Hepatocyte (in vitro differentiated cells): ENCODE measurements at regions not wholly inside any gene's neighbourhood (a gene's known extent, or its start where the extent isn't known, plus 50 kb on each side); places are given as distances from the start of the nearest gene placed in this dataset.

Source experiments
- DNase-seq: peaks from one replicate; pipeline ENCODE4 v3.0.0-alpha.2; 2016; ENCODE audit warnings: low spot score
- H2AFZ ChIP-seq: fragments of 200-600 bp; sonication (generic); 2 replicates; pipeline ENCODE4 v1.6.0; 2016; ENCODE audit warnings: antibody characterized with exemption, mild to moderate bottlenecking
- H3K27ac ChIP-seq: fragments of 200-600 bp; sonication (generic); 2 replicates; pipeline ENCODE4 v1.5.1; 2016; ENCODE audit warnings: mild to moderate bottlenecking
- H3K27me3 ChIP-seq: fragments of 200-600 bp; sonication (generic); 2 replicates; pipeline ENCODE4 v1.6.1; 2016
- H3K36me3 ChIP-seq: fragments of 200-600 bp; sonication (generic); replicated peaks from 2 replicates; pipeline ENCODE4 v1.5.1; 2016; ENCODE audit warnings: low read depth; ENCODE audit not compliant: insufficient read depth
- H3K4me1 ChIP-seq: fragments of 200-600 bp; sonication (generic); 2 replicates; pipeline ENCODE4 v1.5.1; 2016; ENCODE audit warnings: mild to moderate bottlenecking, moderate library complexity; ENCODE audit not compliant: insufficient read depth
- H3K4me2 ChIP-seq: fragments of 200-600 bp; sonication (generic); 2 replicates; pipeline ENCODE4 v1.6.0; 2016
- H3K4me3 ChIP-seq: fragments of 200-600 bp; sonication (generic); 2 replicates; pipeline ENCODE4 v1.5.1; 2016; ENCODE audit warnings: mild to moderate bottlenecking
- H3K79me2 ChIP-seq: fragments of 200-600 bp; sonication (generic); 2 replicates; pipeline ENCODE4 v1.6.0; 2017; ENCODE audit warnings: mild to moderate bottlenecking
- H3K9me2 ChIP-seq: fragments of 200-600 bp; sonication (generic); replicated peaks from 2 replicates; pipeline ENCODE4 v1.6.0; 2017; ENCODE audit warnings: mild to moderate bottlenecking; ENCODE audit not compliant: insufficient read depth
- H3K9me3 ChIP-seq: fragments of 200-600 bp; sonication (generic); 2 replicates; pipeline ENCODE4 v1.5.1; 2016; ENCODE audit warnings: low read depth, mild to moderate bottlenecking
- H4K20me1 ChIP-seq: fragments of 200-600 bp; sonication (generic); 2 replicates; pipeline ENCODE4 v1.6.0; 2016; ENCODE audit warnings: mild to moderate bottlenecking; ENCODE audit not compliant: insufficient read depth, poor library complexity, severe bottlenecking
- EZH2 ChIP-seq: fragments of 200-600 bp; sonication (generic); IDR thresholded peaks from 2 replicates; pipeline ENCODE4 v1.6.1; 2016; ENCODE audit warnings: antibody characterized with exemption, mild to moderate bottlenecking, borderline replicate concordance
- EZH2phosphoT487 ChIP-seq: fragments of 200-600 bp; sonication (generic); IDR thresholded peaks from one replicate; pipeline ENCODE4 v1.6.1; 2018; ENCODE audit warnings: antibody characterized with exemption, mild to moderate bottlenecking, low read depth, moderate library complexity; ENCODE audit not compliant: unreplicated experiment, severe bottlenecking
- WGBS: methylation state at CpG from one replicate; pipeline ENCODE4 v1.1.6; 2016; ENCODE audit warnings: low lambda C conversion rate; ENCODE audit errors: missing lambda C conversion rate; 5-methylcytosine and 5-hydroxymethylcytosine counted together
- TF ChIP-seq, protein P1 (sequence below): fragments of 200-600 bp; sonication (generic); IDR thresholded peaks from 2 replicates; pipeline ENCODE4 v1.5.1; 2016; ENCODE audit warnings: antibody characterized with exemption, mild to moderate bottlenecking; ENCODE audit not compliant: poor library complexity

- 87% methylated on average over 4 of the region's 4 CpGs for WGBS
- Histone ChIP-seq H3K4me3 (no peak overlapping the region), H3K36me3 (no peaks in the 10 kb centered on the region)
Measured at GRCh38 chr2:49664827-49665226, 510.5 kb upstream of the FSHR start.

GRCh38 chr2:49661809-49662208 is 507.5 kb upstream of the FSHR start:
- H3K79me2 ChIP-seq: no peaks in the 10 kb centered on the region
- H3K36me3 ChIP-seq: no peaks in the 10 kb centered on the region
- no peak overlapping the region for H3K4me2 ChIP-seq
- no peak for TF ChIP-seq EZH2
- no peak for TF ChIP-seq EZH2phosphoT487
- TF ChIP-seq, protein P1, sequence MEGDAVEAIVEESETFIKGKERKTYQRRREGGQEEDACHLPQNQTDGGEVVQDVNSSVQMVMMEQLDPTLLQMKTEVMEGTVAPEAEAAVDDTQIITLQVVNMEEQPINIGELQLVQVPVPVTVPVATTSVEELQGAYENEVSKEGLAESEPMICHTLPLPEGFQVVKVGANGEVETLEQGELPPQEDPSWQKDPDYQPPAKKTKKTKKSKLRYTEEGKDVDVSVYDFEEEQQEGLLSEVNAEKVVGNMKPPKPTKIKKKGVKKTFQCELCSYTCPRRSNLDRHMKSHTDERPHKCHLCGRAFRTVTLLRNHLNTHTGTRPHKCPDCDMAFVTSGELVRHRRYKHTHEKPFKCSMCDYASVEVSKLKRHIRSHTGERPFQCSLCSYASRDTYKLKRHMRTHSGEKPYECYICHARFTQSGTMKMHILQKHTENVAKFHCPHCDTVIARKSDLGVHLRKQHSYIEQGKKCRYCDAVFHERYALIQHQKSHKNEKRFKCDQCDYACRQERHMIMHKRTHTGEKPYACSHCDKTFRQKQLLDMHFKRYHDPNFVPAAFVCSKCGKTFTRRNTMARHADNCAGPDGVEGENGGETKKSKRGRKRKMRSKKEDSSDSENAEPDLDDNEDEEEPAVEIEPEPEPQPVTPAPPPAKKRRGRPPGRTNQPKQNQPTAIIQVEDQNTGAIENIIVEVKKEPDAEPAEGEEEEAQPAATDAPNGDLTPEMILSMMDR: no peak
- no peaks in the 10 kb centered on the region for H3K4me1 ChIP-seq
- no peak overlapping the region for H3K4me3 ChIP-seq
- H3K9me2 ChIP-seq: no peaks in the 10 kb centered on the region
- no peaks in the 10 kb centered on the region for H4K20me1 ChIP-seq
- DNase-seq: no peak
- H2AFZ ChIP-seq: no peak overlapping the region
- no peaks in the 10 kb centered on the region for H3K27me3 ChIP-seq
- 76% methylated on average over 1 of the region's 1 CpG for WGBS
- no peaks in the 10 kb centered on the region for H3K9me3 ChIP-seq
- no peak overlapping the region for H3K27ac ChIP-seq

More at GRCh38 chr2:49664827-49665226, 510.5 kb upstream of the FSHR start:
- Histone ChIP-seq H4K20me1 (no peaks in the 10 kb centered on the region), H3K9me3 (no peaks in the 10 kb centered on the region), H3K79me2 (no peaks in the 10 kb centered on the region), H3K4me1 (no peaks in the 10 kb centered on the region), H3K27me3 (no peaks in the 10 kb centered on the region), H2AFZ (no peak overlapping the region), H3K27ac (no peak overlapping the region), H3K9me2 (no peaks in the 10 kb centered on the region), H3K4me2 (no peak overlapping the region)
- no peak for TF ChIP-seq EZH2
- DNase-seq: no peak

DNA sequence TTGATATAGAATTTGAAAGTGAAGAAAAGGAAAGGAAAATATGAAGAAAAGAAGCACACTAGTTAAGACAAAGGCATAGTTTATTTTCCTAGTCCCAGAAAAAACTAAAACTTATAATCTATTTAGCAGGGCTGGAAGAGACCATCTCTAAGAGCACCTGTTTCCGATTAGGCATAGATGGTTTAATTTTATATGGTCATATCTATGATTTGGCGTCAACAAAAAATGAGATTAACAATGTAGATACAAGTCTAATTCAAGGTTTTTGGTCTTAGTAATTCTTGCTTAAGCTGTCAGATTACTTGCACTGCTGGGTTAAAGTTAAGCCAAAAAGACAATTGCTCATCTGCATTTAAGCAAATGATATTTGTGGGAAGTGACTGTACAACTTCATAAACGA is 502.5 kb upstream of the FSHR start:
- TF ChIP-seq, protein P1: no peak
- TF ChIP-seq EZH2phosphoT487: no peak
- TF ChIP-seq EZH2: no peak
- Histone ChIP-seq H2AFZ (no peak overlapping the region), H4K20me1 (no peaks in the 10 kb centered on the region), H3K4me3 (no peak overlapping the region), H3K27me3 (no peaks in the 10 kb centered on the region), H3K27ac (no peak overlapping the region), H3K36me3 (no peaks in the 10 kb centered on the region), H3K9me2 (no peaks in the 10 kb centered on the region), H3K4me2 (no peak overlapping the region), H3K9me3 (no peaks in the 10 kb centered on the region), H3K4me1 (no peaks in the 10 kb centered on the region), H3K79me2 (no peaks in the 10 kb centered on the region)
- WGBS: 81% methylated on average over 3 of the region's 3 CpGs
- DNase-seq: no peak

DNA sequence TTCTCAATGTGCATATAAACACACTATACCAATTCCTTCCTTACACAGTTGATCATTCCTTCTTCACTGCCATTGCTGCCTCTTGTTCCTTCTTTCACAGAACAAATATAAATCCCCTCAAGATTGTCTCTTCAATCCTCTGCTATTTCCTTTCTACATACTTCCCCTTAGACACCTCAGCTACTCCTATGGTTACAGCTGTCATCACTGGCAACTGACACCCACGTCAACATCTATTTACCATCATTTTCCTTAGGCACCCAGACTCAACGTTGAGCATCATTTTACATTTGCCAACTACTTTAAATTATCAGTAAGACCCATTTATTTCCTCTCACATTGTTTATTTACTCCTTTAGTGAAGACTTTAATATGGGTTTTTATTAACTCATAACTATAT is 488.8 kb upstream of the FSHR start:
- no peak for TF ChIP-seq EZH2
- TF ChIP-seq EZH2phosphoT487: no peak
- TF ChIP-seq, protein P1: no peak
- H3K4me3 ChIP-seq: no peak overlapping the region
- H3K36me3 ChIP-seq: no peaks in the 10 kb centered on the region
- no peak overlapping the region for H3K27ac ChIP-seq
- H4K20me1 ChIP-seq: no peaks in the 10 kb centered on the region
- no peaks in the 10 kb centered on the region for H3K27me3 ChIP-seq
- no peaks in the 10 kb centered on the region for H3K4me1 ChIP-seq
- no peak overlapping the region for H3K4me2 ChIP-seq
- no peak overlapping the region for H2AFZ ChIP-seq
- 59% methylated on average over 2 of the region's 2 CpGs for WGBS
- no peaks in the 10 kb centered on the region for H3K9me2 ChIP-seq
- H3K9me3 ChIP-seq: no peaks in the 10 kb centered on the region
- no peaks in the 10 kb centered on the region for H3K79me2 ChIP-seq
- no peak for DNase-seq
